HG02943 (cell line): ENCODE measurements at regions not wholly inside any gene's neighbourhood (a gene's known extent, or its start where the extent isn't known, plus 50 kb on each side); places are given as distances from the start of the nearest gene placed in this dataset.
"Not testable (repeated sequence)": the region's sequence is repeated elsewhere in the genome, so short reads cannot be mapped to it uniquely, and the experiment has no call there.

Experiments used
- ATAC-seq: cut with Tn5 transposase; IDR thresholded peaks from one replicate; pipeline ENCODE4 v1.9.1; 2021; ENCODE audit warnings: mild to moderate bottlenecking, low read depth, moderate library complexity; ENCODE audit not compliant: unreplicated experiment

DNA sequence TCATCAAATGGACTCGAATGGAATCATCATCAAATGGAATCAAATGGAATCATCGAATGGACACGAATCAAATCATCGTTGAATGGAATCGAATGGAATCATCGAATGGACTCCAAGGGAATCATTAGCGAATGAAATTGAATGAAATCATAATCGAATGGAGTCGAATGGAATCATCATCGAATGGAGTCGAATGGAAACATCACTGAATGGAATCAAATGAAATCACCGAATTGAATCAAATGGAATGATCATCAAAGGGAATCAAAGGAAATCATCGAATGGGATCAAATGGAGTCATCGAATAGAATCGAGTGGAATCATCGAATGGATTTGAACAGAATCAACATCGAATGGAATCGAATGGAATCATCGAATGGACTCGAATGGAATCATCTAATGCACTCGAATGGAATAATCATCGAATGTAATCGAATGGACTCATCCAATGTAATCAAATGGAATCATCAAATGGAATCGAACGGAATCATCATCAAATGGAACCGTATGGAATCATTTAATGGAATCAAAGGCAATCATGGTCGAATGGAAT is 232.2 kb downstream of the SHCBP1 start:
- ATAC-seq = not testable (repeated sequence)

DNA sequence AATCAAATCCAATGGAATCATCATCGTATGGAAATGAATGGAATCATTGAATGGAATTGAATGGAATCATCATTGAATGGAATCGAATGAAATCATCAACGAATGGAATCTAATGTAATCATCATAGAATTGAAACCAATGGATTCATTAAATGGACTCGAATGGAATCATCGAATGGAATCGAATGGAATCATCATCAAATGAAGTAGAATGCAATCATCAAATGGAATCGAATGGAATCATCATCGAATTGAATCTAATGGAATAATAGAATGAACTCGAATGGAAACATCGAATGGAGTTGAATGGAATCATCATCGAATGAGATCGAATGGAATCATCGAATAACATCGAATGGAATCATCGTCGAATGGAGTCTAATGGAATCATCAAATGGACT is 232.8 kb downstream of the SHCBP1 start:
- not testable (repeated sequence) for ATAC-seq

- not testable (repeated sequence) for ATAC-seq
Observed at GRCh38 chr16:46387720-46388119, 233.5 kb downstream of the SHCBP1 start.

- peak; percentile 4 for ATAC-seq
Observed at GRCh38 chr16:46386805-46387620, 234.2 kb downstream of the SHCBP1 start.

DNA sequence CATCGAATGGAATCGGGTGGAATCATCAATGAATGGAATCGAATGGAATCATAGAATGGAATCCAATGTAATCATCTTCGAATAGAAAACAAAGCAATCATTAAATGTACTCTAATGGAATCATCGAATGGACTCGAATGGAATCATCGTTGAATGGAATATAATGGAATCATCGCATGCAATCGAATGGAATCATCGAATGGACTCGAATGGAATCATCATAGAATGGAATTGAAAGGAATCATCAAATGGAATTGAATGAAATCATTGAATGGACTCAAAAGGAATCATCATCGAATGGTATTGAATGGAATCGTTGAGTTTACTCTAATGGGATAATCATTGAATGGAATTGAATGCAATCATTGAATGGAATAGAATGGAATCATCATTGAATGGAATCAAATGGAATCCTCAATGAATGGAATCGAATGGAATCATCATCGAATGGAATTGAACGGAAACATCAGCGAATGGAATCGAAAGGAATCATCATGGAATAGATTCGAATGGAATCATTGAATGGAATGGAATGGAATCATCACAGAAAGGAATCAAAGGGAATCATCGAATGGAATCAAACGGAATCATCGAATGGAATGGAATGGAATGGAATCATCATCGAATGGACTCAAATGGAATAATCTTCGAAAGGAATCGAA is 234.9 kb downstream of the SHCBP1 start:
- not testable (repeated sequence) for ATAC-seq

DNA sequence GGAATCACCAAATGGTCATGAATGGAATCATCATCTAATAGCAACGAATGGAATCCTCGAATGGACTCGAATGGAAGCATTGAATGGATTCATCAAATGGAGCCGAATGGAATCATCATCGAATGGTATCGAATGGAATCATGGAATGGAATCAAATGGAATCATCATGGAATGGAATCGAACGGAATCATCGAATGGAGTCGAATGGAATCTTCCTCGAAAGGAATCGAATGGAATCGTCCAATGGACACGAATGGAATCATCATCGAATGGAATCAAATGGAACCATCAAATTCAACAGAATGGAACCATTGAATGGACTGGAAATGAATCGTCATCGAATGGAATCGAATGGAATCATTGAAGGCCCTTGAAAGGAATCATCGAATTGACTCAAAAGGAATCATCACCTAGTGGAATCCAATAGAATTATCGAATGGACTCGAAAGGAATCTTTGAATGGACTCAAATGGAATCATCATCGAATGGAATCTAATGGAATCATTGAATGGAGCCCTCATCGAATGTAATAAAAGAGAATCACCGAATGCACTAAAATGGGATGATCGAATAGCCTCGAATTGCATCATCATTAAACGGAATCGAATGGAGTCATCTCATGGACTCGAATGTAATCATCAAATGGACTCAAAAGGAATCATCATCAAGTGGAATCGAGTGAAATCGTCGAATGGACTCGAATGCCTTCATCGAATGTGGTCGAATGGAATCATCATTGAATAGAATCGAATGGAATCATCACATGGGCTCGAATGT is 236.7 kb downstream of the SHCBP1 start:
- not testable (repeated sequence) for ATAC-seq

DNA sequence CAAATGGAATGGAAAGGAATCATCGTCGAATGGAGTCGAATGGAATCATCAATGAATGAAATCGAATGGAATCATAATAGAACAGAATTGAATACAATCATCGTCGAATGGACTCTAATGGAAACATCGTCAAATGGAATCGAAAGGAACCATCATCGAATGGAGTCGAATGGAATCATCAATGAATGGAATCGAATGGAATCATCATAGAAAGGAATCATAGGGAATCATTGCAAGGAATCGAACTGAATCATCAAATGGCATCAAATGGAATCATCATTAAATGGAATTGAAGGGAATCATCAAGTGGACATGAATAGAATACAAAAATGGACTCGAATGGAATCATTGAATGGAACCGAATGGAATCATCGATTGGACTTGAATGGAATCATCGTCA is 237.6 kb downstream of the SHCBP1 start:
- ATAC-seq = not testable (repeated sequence)

DNA sequence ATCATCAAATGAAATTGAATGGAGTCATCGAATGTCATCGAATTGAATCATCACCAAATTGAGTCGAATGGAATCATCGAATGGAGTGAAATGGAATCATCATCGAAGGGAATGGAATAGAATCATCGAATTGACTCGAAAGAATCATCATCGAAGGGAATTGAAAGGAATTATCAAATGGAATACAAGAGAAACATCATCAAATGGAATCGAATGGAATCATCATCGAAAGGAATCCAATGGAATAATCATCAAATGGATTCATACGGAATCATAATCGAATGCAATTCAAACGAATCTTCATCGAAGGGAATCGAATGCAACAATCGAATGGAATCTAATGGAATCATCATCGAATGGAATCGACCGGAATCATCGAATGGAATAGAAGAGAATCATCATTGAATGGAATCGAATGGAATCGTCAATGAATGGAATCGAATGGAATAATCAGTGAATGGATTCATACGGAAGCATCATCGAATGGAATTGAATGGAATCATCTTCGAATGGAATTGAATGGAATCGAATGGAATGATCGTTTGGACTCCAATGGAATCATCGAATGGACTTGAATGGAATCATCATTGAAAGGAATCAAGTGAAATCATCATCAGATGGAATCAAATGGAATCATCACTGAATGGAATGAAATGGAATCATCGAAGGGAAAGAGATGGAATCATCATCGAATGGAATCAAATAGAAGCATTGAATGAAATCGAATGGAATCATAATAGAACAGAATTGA is 238.2 kb downstream of the SHCBP1 start:
- not testable (repeated sequence) for ATAC-seq

DNA sequence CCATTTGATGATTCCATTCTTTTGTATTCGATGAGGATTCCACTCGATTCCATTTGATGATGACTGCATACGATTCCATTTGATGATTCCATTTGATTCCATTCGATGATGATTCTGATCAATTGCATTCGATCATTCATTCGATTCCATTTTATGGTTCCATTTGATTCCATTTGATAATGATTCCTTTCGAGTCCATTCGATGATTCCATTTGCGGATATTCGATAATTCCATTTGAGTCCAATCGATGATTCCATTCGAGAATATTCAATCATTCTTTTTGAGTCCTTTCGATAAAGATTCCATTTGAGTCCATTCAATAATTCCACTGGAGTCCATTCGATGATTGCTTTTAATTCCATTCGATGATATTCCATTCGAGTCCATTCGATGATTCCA is 239.1 kb downstream of the SHCBP1 start:
- not testable (repeated sequence) for ATAC-seq

DNA sequence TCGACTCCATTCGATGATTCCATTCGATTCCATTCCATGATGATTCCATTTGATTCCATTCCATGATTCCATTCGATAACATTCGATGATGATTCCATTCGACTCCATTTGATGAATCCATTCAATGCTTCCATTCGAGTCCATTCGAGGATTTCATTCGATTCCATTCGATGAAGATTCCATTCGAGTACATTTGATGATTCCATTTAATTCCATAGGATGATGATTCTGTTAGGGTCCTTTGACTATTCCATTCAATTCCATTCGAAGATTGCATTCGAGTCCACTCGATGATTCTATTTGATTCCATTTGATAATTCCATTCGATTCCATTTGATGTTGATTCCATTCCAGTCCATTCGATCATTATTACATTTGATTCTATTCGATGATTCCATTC is 239.8 kb downstream of the SHCBP1 start:
- ATAC-seq = not testable (repeated sequence)
